Testis (tissue), 2 donors: ENCODE measurements at regions not wholly inside any gene's neighbourhood (a gene's known extent, or its start where the extent isn't known, plus 50 kb on each side); places are given as distances from the start of the nearest gene placed in this dataset.

Experiments
- CTCF ChIP-seq, 3 experiments: fragments of 450-650 bp in 2 of 3; fragments of 200-600 bp in 1 of 3; sonication (generic) in 1 of 3; IDR thresholded peaks; one replicate each; pipeline ENCODE4 v1.5.1; 2016 to 2019; ENCODE audit warnings: antibody characterized with exemption in 3 of 3, mild to moderate bottlenecking in 2 of 3, moderate library complexity in 1 of 3
- POLR2A ChIP-seq: fragments of 450-650 bp; IDR thresholded peaks from one replicate; pipeline ENCODE4 v1.6.1; 2017; ENCODE audit warnings: antibody characterized with exemption, mild to moderate bottlenecking, moderate library complexity

GRCh38 chr10:31605861-31606525, 287.0 kb downstream of the ZEB1 start:
- TF ChIP-seq POLR2A = no peak
- no peak for TF ChIP-seq CTCF (IDR thresholded peaks at IDR 0.05)
